Spleen (tissue), 11 donors: ENCODE measurements at regions not wholly inside any gene's neighbourhood (a gene's known extent, or its start where the extent isn't known, plus 50 kb on each side); places are given as distances from the start of the nearest gene placed in this dataset.

Source experiments
- DNase-seq: peaks from one replicate; pipeline ENCODE4 v3.0.0-alpha.2; 2020
- H3K27ac ChIP-seq, 8 donors: fragments of 200-600 bp; sonication (generic) in 7 of 8; 1 replicate in 4 of 8; 2 replicates in 4 of 8; pipeline versions ENCODE4 v1.5.0 to v1.8.0; 2016 to 2021; ENCODE audit warnings: inconsistent platforms in 4 of 8, mild to moderate bottlenecking in 4 of 8, moderate library complexity in 1 of 8
- H3K27me3 ChIP-seq, 7 donors: fragments of 200-600 bp; sonication (generic) in 6 of 7; replicated peaks in 1 of 7; 1 replicate in 4 of 7; 2 replicates in 3 of 7; pipeline versions ENCODE4 v1.5.0 to v1.8.0; 2016 to 2021; ENCODE audit warnings: inconsistent platforms in 3 of 7, mild to moderate bottlenecking in 1 of 7
- H3K36me3 ChIP-seq, 6 donors: fragments of 200-600 bp; sonication (generic) in 5 of 6; 1 replicate in 4 of 6; 2 replicates in 2 of 6; pipeline versions ENCODE4 v1.5.0 to v1.8.0; 2016 to 2021; ENCODE audit warnings: inconsistent platforms in 2 of 6
- H3K4me1 ChIP-seq, 6 donors: fragments of 200-600 bp; sonication (generic) in 5 of 6; 1 replicate in 3 of 6; 2 replicates in 3 of 6; pipeline versions ENCODE4 v1.5.0 to v1.8.0; 2016 to 2021; ENCODE audit warnings: inconsistent platforms in 3 of 6
- H3K4me3 ChIP-seq, 8 donors: fragments of 200-600 bp; sonication (generic) in 7 of 8; 1 replicate in 4 of 8; 2 replicates in 4 of 8; pipeline versions ENCODE4 v1.5.0 to v1.8.0; 2016 to 2021; ENCODE audit warnings: inconsistent platforms in 4 of 8, mild to moderate bottlenecking in 4 of 8, moderate library complexity in 2 of 8
- H3K9me3 ChIP-seq, 8 donors: fragments of 200-600 bp; sonication (generic) in 7 of 8; 1 replicate in 4 of 8; 2 replicates in 4 of 8; pipeline versions ENCODE4 v1.5.0 to v1.8.0; 2016 to 2021; ENCODE audit warnings: inconsistent platforms in 4 of 8
- CTCF ChIP-seq, 11 experiments: fragments of 200-600 bp in 7 of 11; fragments of 450-650 bp in 4 of 11; sonication (generic) in 4 of 11; IDR thresholded peaks in 8 of 11; conservative IDR thresholded peaks in 3 of 11; 1 replicate in 7 of 11; 2 replicates in 4 of 11; pipeline versions ENCODE4 v1.4.0 to v1.8.0; 2016 to 2021; ENCODE audit warnings: antibody characterized with exemption in 11 of 11, inconsistent platforms in 4 of 11, mild to moderate bottlenecking in 1 of 11
- POLR2A ChIP-seq, 3 donors: fragments of 450-650 bp; IDR thresholded peaks; one replicate each; pipeline ENCODE4 v1.5.1; 2017; ENCODE audit warnings: antibody characterized with exemption in 3 of 3, mild to moderate bottlenecking in 1 of 3
- POLR2AphosphoS5 ChIP-seq, 3 donors: sonication (generic); formaldehyde crosslinking; IDR thresholded peaks; one replicate each; pipeline ENCODE4 v1.5.1; 2017; ENCODE audit warnings: antibody characterized with exemption in 3 of 3
- WGBS, 5 donors: extraction: QIAGEN DNeasy Blood & Tissue Kit in 3 of 5; methylation state at CpG; one replicate each; pipeline versions ENCODE4 v1.1.5 to v1.1.7; 2013 to 2018; 5-methylcytosine and 5-hydroxymethylcytosine counted together
- intact Hi-C: fragments of 100-400 bp; cut with DNase I; formaldehyde crosslinking; loops from one replicate; pipeline ENCODE4 v1.15.0; 2023; ENCODE audit warnings: low total_unique reads
- donor health status: healthy with polysubstance abuse.
- donor health status: DM: no; HTN: no; CAD: no; lungs with moderate emphysema.
- donor health status: DM: no; HTN: no; CAD: no.
- donor health status: Bipolar disorder and iron deficiency.
- donor health status: healthy.
- donor health status: DM: no; HTN: no; CAD: no.
- donor health status: DM: yes; HTN: yes; CAD: no.

- no peaks in the 10 kb centered on the region for H3K36me3 ChIP-seq
- no peak overlapping the region for H3K27ac ChIP-seq
- TF ChIP-seq POLR2AphosphoS5 (IDR thresholded peaks at IDR 0.05) = no peak
- no peak overlapping the region for H3K4me3 ChIP-seq
- peaks cover 0 to 4% (median 0%) of the 10 kb centered on the region in 7 donors for H3K27me3 ChIP-seq
- intact Hi-C loops = no loop called here
- H3K9me3 ChIP-seq = no peaks in the 10 kb centered on the region
- DNase-seq = no peak
- 66 to 75% (median 70%) methylated on average over 5 of the region's 5 CpGs for WGBS, 5 donors
- H3K4me1 ChIP-seq = peaks cover 0 to 2% (median 0%) of the 10 kb centered on the region in 6 donors
Observed at GRCh38 chr20:39946053-39946810, 742.8 kb downstream of the MAFB start.

- intact Hi-C loops = no loop called here
- no peak overlapping the region for H3K27ac ChIP-seq
- no peak overlapping the region for H3K4me3 ChIP-seq
- DNase-seq = no peak
- H3K36me3 ChIP-seq = no peaks in the 10 kb centered on the region
- H3K27me3 ChIP-seq = peaks cover 0 to 4% (median 0%) of the 10 kb centered on the region in 7 donors
- peaks cover 0 to 5% (median 0%) of the 10 kb centered on the region in 6 donors for H3K4me1 ChIP-seq
- no peaks in the 10 kb centered on the region for H3K9me3 ChIP-seq
- TF ChIP-seq POLR2AphosphoS5 (IDR thresholded peaks at IDR 0.05) = no peak
- TF ChIP-seq CTCF (IDR thresholded peaks at IDR 0.05 in 8 of 11, conservative IDR thresholded peaks at IDR 0.05 in 3 of 11) = no peak
- no peak for TF ChIP-seq POLR2A (IDR thresholded peaks at IDR 0.05)
Observed at GRCh38 chr20:39944861-39945260, 744.2 kb downstream of the MAFB start.

- DNase-seq = no peak
- Histone ChIP-seq H3K36me3 (no peaks in the 10 kb centered on the region), H3K4me1 (peaks cover 0 to 5% (median 0%) of the 10 kb centered on the region in 6 donors), H3K9me3 (no peaks in the 10 kb centered on the region), H3K27ac (no peak overlapping the region), H3K4me3 (no peak overlapping the region), H3K27me3 (peaks cover 0 to 4% (median 0%) of the 10 kb centered on the region in 7 donors)
- TF ChIP-seq POLR2A (IDR thresholded peaks at IDR 0.05) (no peak), POLR2AphosphoS5 (IDR thresholded peaks at IDR 0.05) (no peak), CTCF (IDR thresholded peaks at IDR 0.05 in 8 of 11, conservative IDR thresholded peaks at IDR 0.05 in 3 of 11) (no peak)
- WGBS, 5 donors = 81 to 94% (median 83%) methylated on average over 6 of the region's 6 CpGs
- intact Hi-C loops = no loop called here
Observed at GRCh38 chr20:39943336-39943735, 745.7 kb downstream of the MAFB start.

GRCh38 chr20:39941245-39941644 is 747.8 kb downstream of the MAFB start:
- no peak for DNase-seq
- H3K27me3 ChIP-seq = peaks cover 0 to 8% (median 0%) of the 10 kb centered on the region in 7 donors
- intact Hi-C loops = no loop called here
- no peaks in the 10 kb centered on the region for H3K36me3 ChIP-seq
- no peaks in the 10 kb centered on the region for H3K9me3 ChIP-seq
- no peak for TF ChIP-seq POLR2A (IDR thresholded peaks at IDR 0.05)
- TF ChIP-seq CTCF (IDR thresholded peaks at IDR 0.05 in 8 of 11, conservative IDR thresholded peaks at IDR 0.05 in 3 of 11) = no peak
- no peak for TF ChIP-seq POLR2AphosphoS5 (IDR thresholded peaks at IDR 0.05)
- no peak overlapping the region for H3K4me3 ChIP-seq
- H3K27ac ChIP-seq = no peak overlapping the region
- 42 to 75% (median 55%) methylated on average over 1 of the region's 1 CpG for WGBS, 5 donors
- H3K4me1 ChIP-seq = peaks cover 0 to 5% (median 0%) of the 10 kb centered on the region in 6 donors
